ENCODE measurements at regions not wholly inside any gene's neighbourhood (a gene's known extent, or its start where the extent isn't known, plus 50 kb on each side); places are given as distances from the start of the nearest gene placed in this dataset.

DNA sequence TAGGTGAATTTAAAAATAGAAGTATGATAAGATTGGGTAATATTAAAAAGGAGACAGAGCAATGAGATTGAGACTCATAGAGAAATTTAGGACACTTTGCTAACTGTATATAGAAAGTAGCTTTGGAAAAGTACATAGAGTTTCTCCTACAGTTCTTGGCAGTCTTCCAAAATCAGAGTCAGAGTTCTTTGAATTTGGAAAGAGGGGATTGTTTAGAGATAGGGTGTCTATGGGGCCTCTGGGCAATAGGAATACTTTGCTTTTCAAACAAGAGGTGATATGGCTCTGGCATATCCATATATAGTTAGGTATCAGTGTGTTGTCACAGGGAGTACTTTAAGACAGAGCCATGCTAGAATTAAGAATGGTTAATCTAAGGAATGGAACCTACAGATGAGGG lies 477.1 kb upstream of the KCNMB2 start:
- no peak overlapping the region for H2AFZ ChIP-seq (ENCODE audit: low read depth, low read length)
- no peak overlapping the region for H3K4me3 ChIP-seq (ENCODE audit: low read length)
- no peak overlapping the region for H3K27ac ChIP-seq (ENCODE audit: low read length)

DNA sequence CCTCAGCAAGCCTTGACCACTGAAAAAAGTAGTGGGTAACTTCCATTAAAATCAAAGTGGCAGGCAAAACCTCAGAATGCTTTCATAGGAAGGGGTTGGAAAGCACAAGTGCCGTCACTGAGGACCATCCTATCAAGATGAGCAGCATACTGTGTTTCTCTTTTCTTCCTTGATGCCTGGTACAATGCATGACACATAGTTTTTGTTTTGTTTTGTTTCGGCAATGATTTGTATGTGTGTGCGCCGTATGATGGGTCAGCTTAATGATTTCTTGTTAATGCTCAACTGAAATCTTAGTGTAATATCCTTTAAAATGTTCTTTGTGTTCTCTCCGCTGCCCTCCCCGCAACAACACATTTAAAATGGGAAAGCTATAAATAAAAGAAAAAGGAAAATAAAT lies 476.4 kb upstream of the KCNMB2 start:
- H3K9ac ChIP-seq (ENCODE audit: low read length), result no peak overlapping the region
- no peak overlapping the region for H2AFZ ChIP-seq (ENCODE audit: low read depth, low read length)
- H4K20me1 ChIP-seq (ENCODE audit: insufficient read depth), result no peaks in the 10 kb centered on the region
- no peaks in the 10 kb centered on the region for H3K9me3 ChIP-seq (ENCODE audit: low read length)
- TF ChIP-seq, protein P1, sequence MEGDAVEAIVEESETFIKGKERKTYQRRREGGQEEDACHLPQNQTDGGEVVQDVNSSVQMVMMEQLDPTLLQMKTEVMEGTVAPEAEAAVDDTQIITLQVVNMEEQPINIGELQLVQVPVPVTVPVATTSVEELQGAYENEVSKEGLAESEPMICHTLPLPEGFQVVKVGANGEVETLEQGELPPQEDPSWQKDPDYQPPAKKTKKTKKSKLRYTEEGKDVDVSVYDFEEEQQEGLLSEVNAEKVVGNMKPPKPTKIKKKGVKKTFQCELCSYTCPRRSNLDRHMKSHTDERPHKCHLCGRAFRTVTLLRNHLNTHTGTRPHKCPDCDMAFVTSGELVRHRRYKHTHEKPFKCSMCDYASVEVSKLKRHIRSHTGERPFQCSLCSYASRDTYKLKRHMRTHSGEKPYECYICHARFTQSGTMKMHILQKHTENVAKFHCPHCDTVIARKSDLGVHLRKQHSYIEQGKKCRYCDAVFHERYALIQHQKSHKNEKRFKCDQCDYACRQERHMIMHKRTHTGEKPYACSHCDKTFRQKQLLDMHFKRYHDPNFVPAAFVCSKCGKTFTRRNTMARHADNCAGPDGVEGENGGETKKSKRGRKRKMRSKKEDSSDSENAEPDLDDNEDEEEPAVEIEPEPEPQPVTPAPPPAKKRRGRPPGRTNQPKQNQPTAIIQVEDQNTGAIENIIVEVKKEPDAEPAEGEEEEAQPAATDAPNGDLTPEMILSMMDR (IDR thresholded peaks at IDR 0.05; ENCODE audit: poor library complexity, severe bottlenecking), result no peak
- TF ChIP-seq TAF1 (IDR thresholded peaks at IDR 0.05; ENCODE audit: low read depth) (no peak), MXI1 (conservative IDR thresholded peaks at IDR 0.05; ENCODE audit: poor library complexity, severe bottlenecking) (no peak), SMC3 (conservative IDR thresholded peaks at IDR 0.05; ENCODE audit: poor library complexity) (no peak), EP300 (conservative IDR thresholded peaks at IDR 0.05; ENCODE audit: poor library complexity, severe bottlenecking) (no peak), EZH2 (IDR thresholded peaks at IDR 0.05; ENCODE audit: borderline replicate concordance, insufficient read depth, low read length, poor library complexity, severe bottlenecking) (no peak), POLR2AphosphoS5 (IDR thresholded peaks at IDR 0.05) (no peak), RAD21 (conservative IDR thresholded peaks at IDR 0.05) (no peak), REST (IDR thresholded peaks at IDR 0.05; ENCODE audit: borderline replicate concordance) (no peak)
- H3F3A ChIP-seq (ENCODE audit: insufficient read depth, low read length, poor library complexity, severe bottlenecking), result no peaks in the 10 kb centered on the region
- no peaks in the 10 kb centered on the region for H3K36me3 ChIP-seq (ENCODE audit: insufficient read depth, low read length)
- H3K27me3 ChIP-seq (ENCODE audit: insufficient read depth, low read depth, low read length), result no peaks in the 10 kb centered on the region
- H3K4me2 ChIP-seq (ENCODE audit: low read length), result no peak overlapping the region
- H3K9me2 ChIP-seq (ENCODE audit: insufficient read depth, low read length), result no peaks in the 10 kb centered on the region
- no peaks in the 10 kb centered on the region for H3K79me2 ChIP-seq (replicated peaks; ENCODE audit: insufficient read depth, low read length)
- H3K27ac ChIP-seq (ENCODE audit: low read length), result no peak overlapping the region
- H3K4me3 ChIP-seq (ENCODE audit: low read length), result no peak overlapping the region

More for the DNA sequence above, 477.1 kb upstream of the KCNMB2 start:
- Histone ChIP-seq H3K9ac (ENCODE audit: low read length) (no peak overlapping the region), H3K4me2 (ENCODE audit: low read length) (no peak overlapping the region), H3K79me2 (replicated peaks; ENCODE audit: insufficient read depth, low read length) (no peaks in the 10 kb centered on the region), H3K9me2 (ENCODE audit: insufficient read depth, low read length) (no peaks in the 10 kb centered on the region), H3F3A (ENCODE audit: insufficient read depth, low read length, poor library complexity, severe bottlenecking) (no peaks in the 10 kb centered on the region), H4K20me1 (ENCODE audit: insufficient read depth) (no peaks in the 10 kb centered on the region), H3K27me3 (ENCODE audit: insufficient read depth, low read depth, low read length) (no peaks in the 10 kb centered on the region), H3K36me3 (ENCODE audit: insufficient read depth, low read length) (no peaks in the 10 kb centered on the region), H3K9me3 (ENCODE audit: low read length) (no peaks in the 10 kb centered on the region)
- TF ChIP-seq, protein P1 (IDR thresholded peaks at IDR 0.05; ENCODE audit: poor library complexity, severe bottlenecking), result no peak
- no peak for TF ChIP-seq REST (IDR thresholded peaks at IDR 0.05; ENCODE audit: borderline replicate concordance)
- TF ChIP-seq POLR2AphosphoS5 (IDR thresholded peaks at IDR 0.05), result no peak
- no peak for TF ChIP-seq TAF1 (IDR thresholded peaks at IDR 0.05; ENCODE audit: low read depth)
- no peak for TF ChIP-seq MXI1 (conservative IDR thresholded peaks at IDR 0.05; ENCODE audit: poor library complexity, severe bottlenecking)
- no peak for TF ChIP-seq EZH2 (IDR thresholded peaks at IDR 0.05; ENCODE audit: borderline replicate concordance, insufficient read depth, low read length, poor library complexity, severe bottlenecking)
- TF ChIP-seq SMC3 (conservative IDR thresholded peaks at IDR 0.05; ENCODE audit: poor library complexity), result no peak
- TF ChIP-seq EP300 (conservative IDR thresholded peaks at IDR 0.05; ENCODE audit: poor library complexity, severe bottlenecking), result no peak

All from neural cell (in vitro differentiated cells).